Brain microvascular endothelial cell (primary cell): ENCODE measurements at regions not wholly inside any gene's neighbourhood (a gene's known extent, or its start where the extent isn't known, plus 50 kb on each side); places are given as distances from the start of the nearest gene placed in this dataset.

Experiments used
- DNase-seq: peaks from one replicate; pipeline ENCODE4 v3.0.0-alpha.2; 2020
- H3K27ac ChIP-seq: fragments of 250-450 bp; sonication (Bioruptor Pico); 2 replicates; pipeline ENCODE4 v1.5.1; 2020; ENCODE audit warnings: mild to moderate bottlenecking, moderate library complexity
- H3K27me3 ChIP-seq: fragments of 250-450 bp; sonication (Bioruptor Pico); replicated peaks from 2 replicates; pipeline ENCODE4 v1.5.1; 2020; ENCODE audit warnings: mild to moderate bottlenecking
- H3K36me3 ChIP-seq: fragments of 250-450 bp; sonication (Bioruptor Pico); replicated peaks from 2 replicates; pipeline ENCODE4 v1.5.1; 2020; ENCODE audit warnings: mild to moderate bottlenecking
- H3K4me3 ChIP-seq: 2 replicates; pipeline ENCODE4 v1.5.1; 2011; ENCODE audit warnings: low read depth, mild to moderate bottlenecking, control low read depth, low read length, moderate library complexity
- in situ Hi-C: cut with HindIII; loops from 2 replicates; pipeline ENCODE4 v1.10.0; 2017; ENCODE audit warnings: low sequenced_read_pairs, low pct_ligation_motif_present
- TF ChIP-seq, protein P1 (sequence below): IDR thresholded peaks from 2 replicates; pipeline ENCODE4 v1.5.1; 2011; ENCODE audit warnings: low read depth, mild to moderate bottlenecking, moderate library complexity, low read length, control low read depth, inconsistent platforms; ENCODE audit errors: missing control alignments

DNA sequence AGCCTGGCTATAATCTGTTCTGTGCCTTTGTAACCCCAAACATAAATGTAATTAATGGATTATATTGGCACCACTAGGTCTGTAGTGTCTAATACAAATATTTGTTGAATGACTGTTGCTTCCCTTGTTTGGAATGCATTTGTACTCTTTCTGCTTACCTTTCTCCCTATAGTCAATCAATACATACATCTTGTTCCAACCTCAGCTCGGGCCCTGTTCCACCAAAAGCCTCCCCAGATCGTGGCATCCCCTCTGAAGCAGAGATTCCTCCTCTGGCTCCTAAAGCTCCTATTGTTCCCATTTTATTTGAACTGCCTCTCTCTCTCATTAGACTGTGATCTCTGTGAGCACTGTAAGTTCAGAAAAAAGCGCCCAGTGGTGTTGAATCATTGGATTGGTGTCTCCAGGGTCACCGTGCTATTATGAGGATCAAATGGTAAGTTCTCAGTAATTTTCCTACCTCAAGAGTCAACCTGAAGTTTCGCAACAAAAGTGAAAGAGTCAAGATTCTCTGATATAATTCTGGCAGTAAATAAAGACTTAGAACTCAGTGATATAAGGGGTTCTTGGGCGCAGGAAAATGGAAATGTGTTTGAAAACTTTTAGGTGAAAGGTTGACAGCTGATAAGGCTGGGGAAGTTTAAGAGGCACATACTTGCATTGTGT lies 151.5 kb downstream of the KLF5 start:
- Histone ChIP-seq H3K27ac (no peak overlapping the region), H3K27me3 (no peaks in the 10 kb centered on the region), H3K36me3 (no peaks in the 10 kb centered on the region), H3K4me3 (no peak overlapping the region)
- DNase-seq: no peak
- TF ChIP-seq, protein P1, sequence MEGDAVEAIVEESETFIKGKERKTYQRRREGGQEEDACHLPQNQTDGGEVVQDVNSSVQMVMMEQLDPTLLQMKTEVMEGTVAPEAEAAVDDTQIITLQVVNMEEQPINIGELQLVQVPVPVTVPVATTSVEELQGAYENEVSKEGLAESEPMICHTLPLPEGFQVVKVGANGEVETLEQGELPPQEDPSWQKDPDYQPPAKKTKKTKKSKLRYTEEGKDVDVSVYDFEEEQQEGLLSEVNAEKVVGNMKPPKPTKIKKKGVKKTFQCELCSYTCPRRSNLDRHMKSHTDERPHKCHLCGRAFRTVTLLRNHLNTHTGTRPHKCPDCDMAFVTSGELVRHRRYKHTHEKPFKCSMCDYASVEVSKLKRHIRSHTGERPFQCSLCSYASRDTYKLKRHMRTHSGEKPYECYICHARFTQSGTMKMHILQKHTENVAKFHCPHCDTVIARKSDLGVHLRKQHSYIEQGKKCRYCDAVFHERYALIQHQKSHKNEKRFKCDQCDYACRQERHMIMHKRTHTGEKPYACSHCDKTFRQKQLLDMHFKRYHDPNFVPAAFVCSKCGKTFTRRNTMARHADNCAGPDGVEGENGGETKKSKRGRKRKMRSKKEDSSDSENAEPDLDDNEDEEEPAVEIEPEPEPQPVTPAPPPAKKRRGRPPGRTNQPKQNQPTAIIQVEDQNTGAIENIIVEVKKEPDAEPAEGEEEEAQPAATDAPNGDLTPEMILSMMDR: no peak
- in situ Hi-C loops: no loop called here

DNA sequence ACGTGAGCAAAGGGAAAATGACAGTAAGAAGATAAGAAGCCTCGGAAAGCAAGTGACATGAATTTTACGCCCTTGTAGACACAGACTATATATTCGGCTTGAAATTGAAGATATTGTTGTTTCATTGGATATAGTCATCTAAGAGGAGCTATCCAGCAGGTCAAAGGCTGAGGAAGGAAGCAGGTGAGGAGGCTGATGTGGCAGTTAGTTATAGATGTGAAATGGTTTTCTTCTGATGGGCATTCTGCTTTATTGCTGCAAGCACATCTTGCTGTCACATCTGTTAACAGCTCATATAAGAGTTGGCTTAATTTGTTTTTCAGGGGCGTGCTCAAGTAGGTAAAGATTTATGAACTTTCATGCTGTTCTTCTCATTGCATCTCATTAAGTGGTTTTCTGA lies 146.1 kb downstream of the KLF5 start:
- Histone ChIP-seq H3K36me3 (no peaks in the 10 kb centered on the region), H3K27me3 (no peaks in the 10 kb centered on the region), H3K27ac (no peak overlapping the region), H3K4me3 (no peak overlapping the region)
- DNase-seq: no peak
- in situ Hi-C loops: no loop called here
- TF ChIP-seq, protein P1: no peak

DNA sequence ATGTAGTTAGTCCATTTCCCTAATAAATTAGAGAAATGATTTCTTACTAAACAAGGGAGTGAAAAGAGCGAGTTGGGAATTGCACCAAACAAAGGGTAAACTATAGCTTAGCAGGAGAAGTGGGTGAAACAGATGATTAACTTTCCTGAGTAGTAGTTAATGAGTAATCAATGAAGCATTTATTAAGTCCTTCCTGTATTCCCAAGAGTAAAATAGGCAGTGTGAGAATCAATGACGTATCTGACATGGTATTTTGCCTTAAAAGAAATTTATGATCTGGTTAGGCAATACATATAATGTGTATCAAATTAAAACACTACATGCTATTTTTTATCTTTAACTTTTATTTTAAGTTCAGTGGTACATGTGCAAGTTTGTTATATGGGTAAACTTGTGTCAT lies 142.8 kb downstream of the KLF5 start:
- Histone ChIP-seq H3K27me3 (no peaks in the 10 kb centered on the region), H3K4me3 (no peak overlapping the region), H3K27ac (no peak overlapping the region), H3K36me3 (no peaks in the 10 kb centered on the region)
- no peak for DNase-seq
- TF ChIP-seq, protein P1: no peak
- in situ Hi-C loops: no loop called here

DNA sequence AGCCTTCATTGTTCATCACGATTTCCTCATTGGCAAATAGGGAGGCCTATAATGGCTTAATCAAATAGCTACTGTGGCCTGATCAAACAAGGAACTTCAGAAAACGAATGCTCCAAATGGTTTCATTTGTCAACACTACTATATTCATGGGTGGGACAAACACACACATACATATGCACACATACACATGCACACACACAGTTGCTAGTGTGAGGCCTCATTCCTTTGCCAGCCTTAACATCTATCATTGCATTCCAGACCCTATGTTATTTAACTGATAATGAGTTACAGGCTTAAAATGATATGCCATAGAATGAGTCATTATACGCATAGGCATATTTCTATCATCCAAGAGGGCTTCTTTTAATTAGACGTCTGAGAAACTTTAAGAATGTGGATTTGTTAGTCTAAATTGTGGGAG lies 140.2 kb downstream of the KLF5 start:
- Histone ChIP-seq H3K4me3 (no peak overlapping the region), H3K27ac (no peak overlapping the region), H3K27me3 (no peaks in the 10 kb centered on the region), H3K36me3 (no peaks in the 10 kb centered on the region)
- DNase-seq: no peak
- TF ChIP-seq, protein P1: no peak
- in situ Hi-C loops: no loop called here

DNA sequence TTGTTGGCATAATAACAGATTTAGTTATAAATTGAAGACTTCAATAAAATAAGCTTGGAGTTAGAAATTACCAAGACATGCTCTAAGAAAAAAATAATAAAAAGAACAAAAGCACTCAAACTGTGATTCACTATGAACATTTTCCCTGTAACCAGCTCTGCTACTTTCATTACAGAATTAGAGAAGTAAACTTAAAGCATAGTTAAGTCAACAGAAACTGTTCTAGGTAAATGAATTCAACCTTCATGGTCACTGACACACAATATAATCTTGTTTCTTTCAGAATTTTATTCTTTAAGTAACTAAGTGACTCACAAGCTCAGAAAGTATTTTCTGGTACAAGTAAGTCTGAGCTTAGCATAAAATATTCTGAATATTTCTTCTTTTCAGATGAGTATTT lies 136.3 kb downstream of the KLF5 start:
- no peaks in the 10 kb centered on the region for H3K27me3 ChIP-seq
- TF ChIP-seq, protein P1: no peak
- no peak for DNase-seq
- H3K27ac ChIP-seq: no peak overlapping the region
- in situ Hi-C loops: no loop called here
- no peak overlapping the region for H3K4me3 ChIP-seq
- H3K36me3 ChIP-seq: no peaks in the 10 kb centered on the region

DNA sequence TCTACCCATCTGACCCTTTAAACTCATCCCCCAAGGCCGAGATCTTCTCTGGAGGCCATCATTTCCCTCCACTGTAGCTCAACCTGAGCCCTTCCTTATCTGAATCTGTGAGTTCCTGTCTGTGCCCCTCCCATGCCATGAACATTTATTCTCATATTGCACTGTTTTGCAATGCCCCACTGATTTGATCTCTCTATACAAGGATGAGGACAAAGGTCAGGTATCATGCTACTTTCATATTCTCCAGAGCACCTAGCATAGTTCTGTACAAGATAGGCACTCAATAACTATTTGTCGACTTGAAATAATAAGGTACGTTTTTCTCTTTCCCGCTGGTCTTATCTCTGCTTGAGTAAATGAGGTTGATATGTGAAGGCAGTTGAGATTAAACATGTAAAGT lies 135.5 kb downstream of the KLF5 start:
- no peak for DNase-seq
- Histone ChIP-seq H3K36me3 (no peaks in the 10 kb centered on the region), H3K27ac (no peak overlapping the region), H3K27me3 (no peaks in the 10 kb centered on the region), H3K4me3 (no peak overlapping the region)
- TF ChIP-seq, protein P1: no peak
- in situ Hi-C loops: no loop called here
